ENCODE measurements at regions not wholly inside any gene's neighbourhood (a gene's known extent, or its start where the extent isn't known, plus 50 kb on each side); places are given as distances from the start of the nearest gene placed in this dataset.

DNA sequence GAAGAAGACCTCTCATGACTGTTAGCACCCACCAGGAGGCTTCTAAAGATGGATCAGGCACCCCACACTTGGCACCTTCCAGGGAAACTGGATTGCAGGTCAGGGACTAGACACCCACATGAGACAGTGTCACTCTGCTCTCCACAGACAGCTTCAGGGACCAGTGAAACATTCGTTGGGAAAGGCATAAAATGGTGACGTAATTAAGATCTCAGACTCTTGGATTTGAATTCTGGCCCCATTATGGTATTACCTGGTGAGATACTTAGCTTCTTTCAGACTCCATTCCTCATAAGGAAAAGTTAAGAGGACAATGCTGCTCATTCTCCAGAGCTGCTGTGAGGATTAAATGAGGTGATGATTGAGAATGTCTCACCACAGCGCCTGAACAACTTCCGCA is 261.1 kb downstream of the ARRDC4 start:
- TF ChIP-seq POLR2A (IDR thresholded peaks at IDR 0.05; ENCODE audit: low read depth, low read length) (no peak), POLR2AphosphoS5 (IDR thresholded peaks at IDR 0.05; ENCODE audit: insufficient read depth, low read depth, low read length) (no peak), JUN (IDR thresholded peaks at IDR 0.05; ENCODE audit: borderline replicate concordance, insufficient read depth, insufficient read length, low read depth) (no peak), EZH2 (IDR thresholded peaks at IDR 0.05; ENCODE audit: borderline replicate concordance, low read depth, low read length, severe bottlenecking) (no peak)
- TF ChIP-seq, protein P1, sequence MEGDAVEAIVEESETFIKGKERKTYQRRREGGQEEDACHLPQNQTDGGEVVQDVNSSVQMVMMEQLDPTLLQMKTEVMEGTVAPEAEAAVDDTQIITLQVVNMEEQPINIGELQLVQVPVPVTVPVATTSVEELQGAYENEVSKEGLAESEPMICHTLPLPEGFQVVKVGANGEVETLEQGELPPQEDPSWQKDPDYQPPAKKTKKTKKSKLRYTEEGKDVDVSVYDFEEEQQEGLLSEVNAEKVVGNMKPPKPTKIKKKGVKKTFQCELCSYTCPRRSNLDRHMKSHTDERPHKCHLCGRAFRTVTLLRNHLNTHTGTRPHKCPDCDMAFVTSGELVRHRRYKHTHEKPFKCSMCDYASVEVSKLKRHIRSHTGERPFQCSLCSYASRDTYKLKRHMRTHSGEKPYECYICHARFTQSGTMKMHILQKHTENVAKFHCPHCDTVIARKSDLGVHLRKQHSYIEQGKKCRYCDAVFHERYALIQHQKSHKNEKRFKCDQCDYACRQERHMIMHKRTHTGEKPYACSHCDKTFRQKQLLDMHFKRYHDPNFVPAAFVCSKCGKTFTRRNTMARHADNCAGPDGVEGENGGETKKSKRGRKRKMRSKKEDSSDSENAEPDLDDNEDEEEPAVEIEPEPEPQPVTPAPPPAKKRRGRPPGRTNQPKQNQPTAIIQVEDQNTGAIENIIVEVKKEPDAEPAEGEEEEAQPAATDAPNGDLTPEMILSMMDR (IDR thresholded peaks at IDR 0.05; ENCODE audit: extremely low read depth in 1 of 2, insufficient read depth in 1 of 2, low read depth in 1 of 2, low read length in 2 of 2): no peak
